Mucosa of stomach (tissue), 1 donor: ENCODE measurements at regions not wholly inside any gene's neighbourhood (a gene's known extent, or its start where the extent isn't known, plus 50 kb on each side); places are given as distances from the start of the nearest gene placed in this dataset.

Experiments used
- H3K27me3 ChIP-seq: one replicate; pipeline ENCODE4 v1.7.0; 2013; ENCODE audit warnings: mild to moderate bottlenecking, low read length; ENCODE audit not compliant: control insufficient read depth, insufficient read depth
- H3K36me3 ChIP-seq: one replicate; pipeline ENCODE4 v1.7.0; 2013; ENCODE audit warnings: low read length; ENCODE audit not compliant: control insufficient read depth, insufficient read depth
- H3K4me1 ChIP-seq: one replicate; pipeline ENCODE4 v1.7.0; 2013; ENCODE audit warnings: mild to moderate bottlenecking, low read length; ENCODE audit not compliant: control insufficient read depth, insufficient read depth
- H3K4me3 ChIP-seq: one replicate; pipeline ENCODE4 v1.7.0; 2013; ENCODE audit warnings: low read length
- H3K9ac ChIP-seq: one replicate; pipeline ENCODE4 v1.7.0; 2013; ENCODE audit warnings: mild to moderate bottlenecking, low read length, moderate library complexity
- H3K9me3 ChIP-seq: one replicate; pipeline ENCODE4 v1.7.0; 2013; ENCODE audit warnings: mild to moderate bottlenecking, low read length, moderate library complexity; ENCODE audit not compliant: control insufficient read depth
- donor health status: Pancreatic carcinoma.

GRCh38 chr2:241924069-241924908 is 54.8 kb downstream of the RTP5 start:
- Histone ChIP-seq H3K9me3 (no peaks in the 10 kb centered on the region), H3K4me1 (no peaks in the 10 kb centered on the region), H3K36me3 (no peaks in the 10 kb centered on the region), H3K27me3 (no peaks in the 10 kb centered on the region), H3K4me3 (no peak overlapping the region), H3K9ac (no peak overlapping the region)

- Histone ChIP-seq H3K27me3 (no peaks in the 10 kb centered on the region), H3K9ac (no peak overlapping the region), H3K4me3 (no peak overlapping the region), H3K4me1 (no peaks in the 10 kb centered on the region), H3K36me3 (no peaks in the 10 kb centered on the region), H3K9me3 (no peaks in the 10 kb centered on the region)
Measured at GRCh38 chr2:241924909-241925250, 55.4 kb downstream of the RTP5 start.

GRCh38 chr2:241925277-241925676 is 55.7 kb downstream of the RTP5 start:
- Histone ChIP-seq H3K9me3 (no peaks in the 10 kb centered on the region), H3K9ac (no peak overlapping the region), H3K4me1 (no peaks in the 10 kb centered on the region), H3K27me3 (no peaks in the 10 kb centered on the region), H3K4me3 (no peak overlapping the region), H3K36me3 (no peaks in the 10 kb centered on the region)

GRCh38 chr2:241925821-241926441 is 56.4 kb downstream of the RTP5 start:
- Histone ChIP-seq H3K9me3 (no peaks in the 10 kb centered on the region), H3K4me3 (no peak overlapping the region), H3K9ac (no peak overlapping the region), H3K36me3 (no peaks in the 10 kb centered on the region), H3K27me3 (no peaks in the 10 kb centered on the region), H3K4me1 (no peaks in the 10 kb centered on the region)

- Histone ChIP-seq H3K4me3 (no peak overlapping the region), H3K36me3 (no peaks in the 10 kb centered on the region), H3K9ac (no peak overlapping the region), H3K4me1 (no peaks in the 10 kb centered on the region), H3K27me3 (no peaks in the 10 kb centered on the region), H3K9me3 (no peaks in the 10 kb centered on the region)
Measured at GRCh38 chr2:241926541-241927311, 57.2 kb downstream of the RTP5 start.

GRCh38 chr2:241929551-241930490 is 60.3 kb downstream of the RTP5 start:
- Histone ChIP-seq H3K27me3 (no peaks in the 10 kb centered on the region), H3K9ac (no peak overlapping the region), H3K9me3 (no peaks in the 10 kb centered on the region), H3K36me3 (no peaks in the 10 kb centered on the region), H3K4me3 (no peak overlapping the region), H3K4me1 (no peaks in the 10 kb centered on the region)

GRCh38 chr2:241931084-241931975 is 61.8 kb downstream of the RTP5 start:
- Histone ChIP-seq H3K36me3 (no peaks in the 10 kb centered on the region), H3K4me3 (no peak overlapping the region), H3K4me1 (no peaks in the 10 kb centered on the region), H3K9me3 (no peaks in the 10 kb centered on the region), H3K27me3 (no peaks in the 10 kb centered on the region), H3K9ac (no peak overlapping the region)

GRCh38 chr2:241931976-241932898 is 62.7 kb downstream of the RTP5 start:
- Histone ChIP-seq H3K36me3 (no peaks in the 10 kb centered on the region), H3K9me3 (no peaks in the 10 kb centered on the region), H3K4me1 (no peaks in the 10 kb centered on the region), H3K9ac (no peak overlapping the region), H3K27me3 (no peaks in the 10 kb centered on the region), H3K4me3 (no peak overlapping the region)

- H3K4me1 ChIP-seq = no peaks in the 10 kb centered on the region
- no peaks in the 10 kb centered on the region for H3K9me3 ChIP-seq
- no peaks in the 10 kb centered on the region for H3K36me3 ChIP-seq
- H3K9ac ChIP-seq = no peak overlapping the region
- H3K27me3 ChIP-seq = no peaks in the 10 kb centered on the region
- H3K4me3 ChIP-seq = no peak overlapping the region
Measured at GRCh38 chr2:241932899-241933178, 63.3 kb downstream of the RTP5 start.

- Histone ChIP-seq H3K9me3 (no peaks in the 10 kb centered on the region), H3K27me3 (no peaks in the 10 kb centered on the region), H3K4me1 (no peaks in the 10 kb centered on the region), H3K9ac (no peak overlapping the region), H3K36me3 (no peaks in the 10 kb centered on the region), H3K4me3 (no peak overlapping the region)
Measured at GRCh38 chr2:241933179-241933911, 63.8 kb downstream of the RTP5 start.
